Upper lobe of right lung (tissue), 1 donor: ENCODE measurements at regions not wholly inside any gene's neighbourhood (a gene's known extent, or its start where the extent isn't known, plus 50 kb on each side); places are given as distances from the start of the nearest gene placed in this dataset.

Source experiments
- ATAC-seq: fragments of 200-7000 bp; cut with Tn5 transposase; one replicate; pipeline ENCODE4 v1.9.1; 2020; ENCODE audit warnings: mild to moderate bottlenecking, moderate library complexity
- DNase-seq: peaks from one replicate; pipeline ENCODE4 v3.0.0-alpha.2; 2020
- H3K27ac ChIP-seq: fragments of 200-600 bp; one replicate; pipeline ENCODE4 v1.8.0; 2022
- H3K27me3 ChIP-seq: fragments of 200-600 bp; one replicate; pipeline ENCODE4 v1.8.0; 2022; ENCODE audit warnings: mild to moderate bottlenecking
- H3K36me3 ChIP-seq: fragments of 200-600 bp; one replicate; pipeline ENCODE4 v1.8.0; 2022
- H3K4me1 ChIP-seq: fragments of 200-600 bp; one replicate; pipeline ENCODE4 v1.8.0; 2022
- H3K4me3 ChIP-seq: fragments of 200-600 bp; one replicate; pipeline ENCODE4 v1.8.0; 2022; ENCODE audit warnings: mild to moderate bottlenecking
- H3K9me3 ChIP-seq: fragments of 200-600 bp; one replicate; pipeline ENCODE4 v1.8.0; 2022
- CTCF ChIP-seq: fragments of 200-600 bp; IDR thresholded peaks from one replicate; pipeline ENCODE4 v1.8.0; 2022; ENCODE audit warnings: antibody characterized with exemption
- intact Hi-C: fragments of 100-400 bp; cut with DNase I; formaldehyde crosslinking; loops from one replicate; pipeline ENCODE4 v1.11.0; 2022
- donor health status: DM: no; HTN: yes; CAD: no; lungs with severe emphysema.

DNA sequence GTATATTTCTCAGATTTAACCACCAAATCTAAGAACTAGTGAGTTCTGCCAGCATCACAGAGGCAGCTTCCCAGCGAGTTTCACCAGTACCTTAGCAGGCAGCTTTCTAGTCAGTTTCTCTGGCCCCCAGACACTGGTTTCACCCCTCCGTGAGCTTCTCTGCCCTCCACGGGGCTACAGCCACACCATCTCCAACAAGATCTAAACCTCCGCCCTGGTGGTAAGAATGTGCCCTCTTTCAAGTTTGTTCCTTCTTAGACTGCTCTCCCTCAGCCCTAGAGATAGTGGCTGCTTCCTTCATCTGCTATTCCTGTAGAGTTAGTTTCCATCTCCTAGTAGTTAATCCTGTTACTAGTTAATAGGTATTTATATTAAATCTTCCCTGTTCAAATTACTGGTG lies 60.5 kb upstream of the TAB3 start:
- intact Hi-C loops = no loop called here

DNA sequence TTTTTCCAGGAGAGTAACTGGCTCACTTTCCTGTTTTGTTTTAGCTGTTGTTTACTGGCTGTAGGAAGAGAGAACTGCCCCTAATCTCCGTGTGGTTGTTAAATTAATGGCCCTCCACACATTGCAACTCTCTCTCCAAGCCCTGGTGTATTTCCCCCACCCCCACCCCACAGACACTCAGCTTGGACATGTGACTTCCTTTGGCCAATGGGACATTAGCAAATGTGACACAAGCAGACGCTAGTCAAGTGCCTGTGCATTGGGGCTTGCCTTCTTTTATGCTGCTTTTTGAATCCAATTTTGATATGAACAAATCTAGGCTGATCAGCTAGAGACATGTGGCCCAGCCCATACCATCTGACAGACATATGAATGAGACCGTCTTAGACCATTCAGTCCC lies 59.6 kb upstream of the TAB3 start:
- DNase-seq = no peak
- Histone ChIP-seq H3K36me3 (no peaks in the 10 kb centered on the region), H3K4me1 (no peaks in the 10 kb centered on the region), H3K27ac (no peak overlapping the region), H3K27me3 (no peaks in the 10 kb centered on the region), H3K4me3 (no peak overlapping the region), H3K9me3 (no peaks in the 10 kb centered on the region)
- TF ChIP-seq CTCF = no peak
- no peak for ATAC-seq
- intact Hi-C loops = no loop called here

More for the DNA sequence above, 60.5 kb upstream of the TAB3 start:
- no peak overlapping the region for H3K27ac ChIP-seq
- DNase-seq (no peak), ATAC-seq (no peak)
- no peak overlapping the region for H3K4me3 ChIP-seq
- no peaks in the 10 kb centered on the region for H3K36me3 ChIP-seq
- no peaks in the 10 kb centered on the region for H3K27me3 ChIP-seq
- no peak for TF ChIP-seq CTCF
- no peaks in the 10 kb centered on the region for H3K9me3 ChIP-seq
- no peaks in the 10 kb centered on the region for H3K4me1 ChIP-seq

DNA sequence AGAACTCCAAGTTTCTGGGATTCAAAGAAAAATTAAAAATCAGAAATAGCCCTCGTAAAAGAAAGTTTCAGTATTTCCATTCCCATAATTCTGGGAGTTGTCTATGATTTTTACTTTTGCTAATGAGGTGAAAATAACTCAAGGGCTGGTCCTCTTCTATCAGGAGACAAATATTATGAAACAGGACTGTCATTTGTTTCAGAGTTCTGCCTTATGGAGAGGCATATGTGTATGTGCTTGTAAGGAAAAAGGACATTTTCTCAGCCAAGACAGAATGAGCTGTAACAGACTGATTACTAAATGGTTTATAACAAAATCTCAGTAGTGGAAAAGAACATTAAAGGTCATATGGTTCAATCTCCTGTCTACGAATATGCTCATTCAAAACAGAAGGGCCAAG lies 59.0 kb upstream of the TAB3 start:
- no peak for TF ChIP-seq CTCF
- intact Hi-C loops = no loop called here
- H3K27ac ChIP-seq = no peak overlapping the region
- DNase-seq = no peak
- H3K9me3 ChIP-seq = no peaks in the 10 kb centered on the region
- H3K36me3 ChIP-seq = no peaks in the 10 kb centered on the region
- ATAC-seq = no peak
- H3K4me3 ChIP-seq = no peak overlapping the region
- H3K27me3 ChIP-seq = no peaks in the 10 kb centered on the region
- no peaks in the 10 kb centered on the region for H3K4me1 ChIP-seq

- no peak for DNase-seq
- no peak for ATAC-seq
- intact Hi-C loops = no loop called here
- Histone ChIP-seq H3K4me3 (no peak overlapping the region), H3K36me3 (no peaks in the 10 kb centered on the region), H3K9me3 (no peaks in the 10 kb centered on the region), H3K27me3 (no peaks in the 10 kb centered on the region), H3K4me1 (no peaks in the 10 kb centered on the region), H3K27ac (no peak overlapping the region)
- TF ChIP-seq CTCF = no peak
Observed at GRCh38 chrX:30943984-30944383, 54.9 kb upstream of the TAB3 start.

DNA sequence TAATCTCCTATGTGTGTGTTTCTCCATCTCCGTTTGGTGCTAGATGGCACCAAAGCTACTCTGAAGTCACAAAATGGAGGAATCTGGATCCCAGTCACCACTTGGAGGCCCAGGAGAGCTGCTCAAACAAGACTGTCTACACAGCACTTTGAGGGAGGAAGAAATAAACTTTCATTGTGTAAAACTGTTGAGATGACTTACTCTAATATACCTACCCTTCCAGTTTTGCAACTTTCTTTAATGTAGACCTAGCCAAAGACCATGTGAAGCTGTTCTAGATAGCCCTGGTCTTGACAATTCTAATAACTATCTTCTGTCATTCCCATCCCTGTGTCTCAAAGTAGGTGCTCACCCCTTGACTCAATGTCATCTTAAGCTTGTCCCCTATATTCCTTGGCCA lies 52.8 kb upstream of the TAB3 start:
- Histone ChIP-seq H3K36me3 (no peaks in the 10 kb centered on the region), H3K27me3 (no peaks in the 10 kb centered on the region), H3K4me3 (no peak overlapping the region), H3K4me1 (no peaks in the 10 kb centered on the region), H3K9me3 (no peaks in the 10 kb centered on the region), H3K27ac (no peak overlapping the region)
- no peak for ATAC-seq
- no peak for DNase-seq
- no peak for TF ChIP-seq CTCF
- intact Hi-C loops = no loop called here

GRCh38 chrX:30939928-30940327 lies 50.9 kb upstream of the TAB3 start:
- Histone ChIP-seq H3K36me3 (no peaks in the 10 kb centered on the region), H3K27ac (no peak overlapping the region), H3K4me1 (no peaks in the 10 kb centered on the region), H3K9me3 (no peaks in the 10 kb centered on the region), H3K27me3 (no peaks in the 10 kb centered on the region), H3K4me3 (no peak overlapping the region)
- DNase-seq = no peak
- no peak for TF ChIP-seq CTCF
- intact Hi-C loops = no loop called here
- ATAC-seq = no peak
